ENCODE measurements at regions not wholly inside any gene's neighbourhood (a gene's known extent, or its start where the extent isn't known, plus 50 kb on each side); places are given as distances from the start of the nearest gene placed in this dataset.

- peak; percentile 41 for TF ChIP-seq CTCF (IDR thresholded peaks at IDR 0.05; ENCODE audit: insufficient read depth, low read length, poor library complexity, severe bottlenecking)
- no peak for TF ChIP-seq EZH2phosphoT487 (conservative IDR thresholded peaks at IDR 0.05; ENCODE audit: low read length)
Measured at GRCh38 chr1:60848583-60849188, 233.7 kb upstream of the NFIA start.

Data from SU-DHL-6 (cell line).